ENCODE measurements at regions not wholly inside any gene's neighbourhood (a gene's known extent, or its start where the extent isn't known, plus 50 kb on each side); places are given as distances from the start of the nearest gene placed in this dataset.

GRCh38 chr5:158212917-158213316 is 354.0 kb upstream of the CLINT1 start:
- Histone ChIP-seq H3K4me3 (ENCODE audit: low read length) (no peak overlapping the region), H4K20me1 (ENCODE audit: insufficient read depth, low read length) (no peaks in the 10 kb centered on the region), H3K4me2 (ENCODE audit: low read depth, low read length) (no peak overlapping the region), H3K27ac (ENCODE audit: low read length) (no peak overlapping the region), H3K9me3 (replicated peaks; ENCODE audit: insufficient read depth, low read length) (no peaks in the 10 kb centered on the region), H3K4me1 (ENCODE audit: low read length) (no peaks in the 10 kb centered on the region), H3K9ac (ENCODE audit: low read length) (no peak overlapping the region), H3F3A (ENCODE audit: insufficient read depth, low read length) (no peaks in the 10 kb centered on the region), H3K9me2 (replicated peaks; ENCODE audit: insufficient read depth, low read length) (no peaks in the 10 kb centered on the region), H3K27me3 (replicated peaks; ENCODE audit: insufficient read depth, low read length) (no peaks in the 10 kb centered on the region), H3K79me2 (ENCODE audit: low read length) (no peaks in the 10 kb centered on the region), H3K36me3 (replicated peaks; ENCODE audit: insufficient read depth, low read length) (no peaks in the 10 kb centered on the region), H2AFZ (ENCODE audit: low read length) (no peak overlapping the region)
- TF ChIP-seq, protein P1, sequence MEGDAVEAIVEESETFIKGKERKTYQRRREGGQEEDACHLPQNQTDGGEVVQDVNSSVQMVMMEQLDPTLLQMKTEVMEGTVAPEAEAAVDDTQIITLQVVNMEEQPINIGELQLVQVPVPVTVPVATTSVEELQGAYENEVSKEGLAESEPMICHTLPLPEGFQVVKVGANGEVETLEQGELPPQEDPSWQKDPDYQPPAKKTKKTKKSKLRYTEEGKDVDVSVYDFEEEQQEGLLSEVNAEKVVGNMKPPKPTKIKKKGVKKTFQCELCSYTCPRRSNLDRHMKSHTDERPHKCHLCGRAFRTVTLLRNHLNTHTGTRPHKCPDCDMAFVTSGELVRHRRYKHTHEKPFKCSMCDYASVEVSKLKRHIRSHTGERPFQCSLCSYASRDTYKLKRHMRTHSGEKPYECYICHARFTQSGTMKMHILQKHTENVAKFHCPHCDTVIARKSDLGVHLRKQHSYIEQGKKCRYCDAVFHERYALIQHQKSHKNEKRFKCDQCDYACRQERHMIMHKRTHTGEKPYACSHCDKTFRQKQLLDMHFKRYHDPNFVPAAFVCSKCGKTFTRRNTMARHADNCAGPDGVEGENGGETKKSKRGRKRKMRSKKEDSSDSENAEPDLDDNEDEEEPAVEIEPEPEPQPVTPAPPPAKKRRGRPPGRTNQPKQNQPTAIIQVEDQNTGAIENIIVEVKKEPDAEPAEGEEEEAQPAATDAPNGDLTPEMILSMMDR (IDR thresholded peaks at IDR 0.05; ENCODE audit: low read length): no peak
- no peak for TF ChIP-seq EZH2phosphoT487 (IDR thresholded peaks at IDR 0.05; ENCODE audit: low read length)
- TF ChIP-seq EZH2 (optimal IDR thresholded peaks at IDR 0.05; ENCODE audit: low read depth, low read length): no peak
- no peak for DNase-seq

DNA sequence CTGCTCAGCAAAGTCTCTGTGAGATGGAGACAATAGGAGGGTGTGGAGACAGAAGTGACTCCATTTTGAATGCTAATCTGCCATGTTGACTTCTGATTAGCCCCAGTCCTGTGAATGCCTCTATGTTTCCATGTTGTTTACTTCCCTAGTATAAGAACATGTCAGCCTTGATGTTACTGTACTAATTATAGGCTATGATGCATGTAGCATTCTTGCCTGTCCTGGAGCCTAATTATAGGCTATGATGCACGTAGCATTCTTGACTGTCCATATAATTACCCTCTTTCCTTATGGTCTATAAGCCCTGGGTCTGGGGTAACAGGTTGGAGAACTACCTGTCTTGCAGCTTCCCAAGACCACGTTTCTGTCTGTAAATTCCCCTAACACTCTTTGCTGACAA is 353.3 kb upstream of the CLINT1 start:
- Histone ChIP-seq H3K9me2 (replicated peaks; ENCODE audit: insufficient read depth, low read length) (no peaks in the 10 kb centered on the region), H3K4me2 (ENCODE audit: low read depth, low read length) (no peak overlapping the region), H3K79me2 (ENCODE audit: low read length) (no peaks in the 10 kb centered on the region), H3K4me3 (ENCODE audit: low read length) (no peak overlapping the region), H3K9ac (ENCODE audit: low read length) (no peak overlapping the region), H3K4me1 (ENCODE audit: low read length) (no peaks in the 10 kb centered on the region), H3K36me3 (replicated peaks; ENCODE audit: insufficient read depth, low read length) (no peaks in the 10 kb centered on the region), H3F3A (ENCODE audit: insufficient read depth, low read length) (no peaks in the 10 kb centered on the region), H3K27me3 (replicated peaks; ENCODE audit: insufficient read depth, low read length) (no peaks in the 10 kb centered on the region), H3K27ac (ENCODE audit: low read length) (no peak overlapping the region), H4K20me1 (ENCODE audit: insufficient read depth, low read length) (no peaks in the 10 kb centered on the region), H2AFZ (ENCODE audit: low read length) (no peak overlapping the region), H3K9me3 (replicated peaks; ENCODE audit: insufficient read depth, low read length) (no peaks in the 10 kb centered on the region)
- no peak for DNase-seq
- TF ChIP-seq, protein P1 (IDR thresholded peaks at IDR 0.05; ENCODE audit: low read length): no peak
- TF ChIP-seq EZH2 (optimal IDR thresholded peaks at IDR 0.05; ENCODE audit: low read depth, low read length): no peak
- TF ChIP-seq EZH2phosphoT487 (IDR thresholded peaks at IDR 0.05; ENCODE audit: low read length): no peak

DNA sequence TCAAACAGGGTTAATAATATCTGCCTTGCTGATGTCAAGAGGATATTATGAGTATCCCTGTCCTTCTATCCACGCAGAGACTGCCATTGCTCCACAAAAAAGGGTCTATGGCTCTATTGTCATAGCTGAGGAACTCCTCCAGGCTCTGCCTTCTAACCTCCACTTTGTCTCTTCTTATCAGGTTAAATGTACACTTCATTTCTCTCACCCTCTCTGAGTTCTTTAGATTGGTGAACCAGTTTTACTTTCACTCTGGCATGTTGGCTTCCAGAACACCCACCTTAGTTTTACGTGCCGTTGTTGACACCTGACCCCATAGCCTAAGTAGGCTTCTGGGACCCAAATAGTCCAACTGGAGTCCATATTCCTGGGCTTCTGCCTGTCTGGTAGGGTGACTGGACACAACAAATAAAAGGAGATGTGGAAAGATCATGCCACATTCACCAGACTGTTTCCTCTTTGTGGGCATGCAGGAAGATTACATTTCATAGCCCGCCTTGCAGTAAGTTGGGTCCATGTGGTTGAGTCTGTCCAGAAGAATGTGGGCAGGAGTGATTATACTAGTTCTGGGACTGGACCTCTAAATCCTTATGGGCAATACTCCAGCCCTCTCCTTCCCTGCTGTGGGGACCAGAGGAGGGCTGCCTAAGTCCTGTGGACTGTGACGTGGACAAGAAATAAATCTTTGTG is 350.4 kb upstream of the CLINT1 start:
- Histone ChIP-seq H3K9me3 (replicated peaks; ENCODE audit: insufficient read depth, low read length) (no peaks in the 10 kb centered on the region), H3K4me1 (ENCODE audit: low read length) (no peaks in the 10 kb centered on the region), H3K9ac (ENCODE audit: low read length) (no peak overlapping the region), H3K36me3 (replicated peaks; ENCODE audit: insufficient read depth, low read length) (no peaks in the 10 kb centered on the region), H2AFZ (ENCODE audit: low read length) (no peak overlapping the region), H3K9me2 (replicated peaks; ENCODE audit: insufficient read depth, low read length) (no peaks in the 10 kb centered on the region), H3K27ac (ENCODE audit: low read length) (no peak overlapping the region), H4K20me1 (ENCODE audit: insufficient read depth, low read length) (no peaks in the 10 kb centered on the region), H3K79me2 (ENCODE audit: low read length) (no peaks in the 10 kb centered on the region), H3K4me2 (ENCODE audit: low read depth, low read length) (no peak overlapping the region), H3K4me3 (ENCODE audit: low read length) (no peak overlapping the region), H3F3A (ENCODE audit: insufficient read depth, low read length) (no peaks in the 10 kb centered on the region), H3K27me3 (replicated peaks; ENCODE audit: insufficient read depth, low read length) (no peaks in the 10 kb centered on the region)
- TF ChIP-seq, protein P1 (IDR thresholded peaks at IDR 0.05; ENCODE audit: low read length): no peak
- TF ChIP-seq EZH2phosphoT487 (IDR thresholded peaks at IDR 0.05; ENCODE audit: low read length) (no peak), EZH2 (optimal IDR thresholded peaks at IDR 0.05; ENCODE audit: low read depth, low read length) (no peak)
- no peak for DNase-seq

All from MM.1S (cell line).